Hematopoietic multipotent progenitor cell treated with erythropoietin and hydrocortisone succinate and interleukin-3 and kit ligand, for 17 days (in vitro differentiated cells): ENCODE measurements at regions not wholly inside any gene's neighbourhood (a gene's known extent, or its start where the extent isn't known, plus 50 kb on each side); places are given as distances from the start of the nearest gene placed in this dataset.

Experiments used
- DNase-seq: peaks from one replicate; pipeline ENCODE4 v3.0.0-alpha.2; 2015; ENCODE audit warnings: low spot score

DNA sequence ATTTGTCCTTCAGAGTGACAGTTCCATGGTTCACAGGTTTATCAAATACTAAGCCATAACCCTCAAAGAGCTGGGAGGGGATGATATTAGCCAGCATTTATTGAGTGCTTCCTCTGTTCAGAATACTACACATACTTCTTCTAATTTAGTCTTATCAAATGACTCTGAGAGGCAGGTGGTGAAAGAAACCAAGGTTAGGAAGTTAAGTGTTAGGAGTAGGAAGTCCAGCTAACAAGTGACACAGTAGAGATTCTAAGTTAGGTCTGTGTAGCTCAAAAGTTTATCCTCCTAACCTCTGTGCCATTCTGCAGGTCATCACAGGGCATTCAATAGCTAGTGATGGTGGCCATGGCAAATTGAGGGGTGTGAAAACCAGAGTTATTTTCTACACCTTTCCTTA is 198.3 kb upstream of the MID1 start:
- no peak for DNase-seq

DNA sequence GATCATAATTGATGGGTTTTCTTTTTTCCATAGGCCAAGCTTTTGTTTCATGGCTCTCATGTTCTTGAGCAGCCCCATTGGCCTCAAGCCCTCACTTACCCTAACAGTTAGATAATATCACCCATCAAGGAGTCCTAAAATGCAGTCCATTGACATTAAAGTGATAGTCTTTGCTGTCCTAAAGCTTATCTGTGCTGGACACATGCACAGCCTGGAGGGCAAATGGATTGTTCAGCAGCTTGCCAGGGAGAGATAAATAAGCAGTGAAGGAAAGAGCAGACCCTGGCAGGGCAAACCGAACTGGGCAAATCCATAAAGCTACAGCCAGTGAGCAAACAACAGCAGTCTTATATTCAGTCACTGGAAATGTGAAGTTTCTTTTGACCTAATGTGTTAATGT is 199.6 kb upstream of the MID1 start:
- no peak for DNase-seq

GRCh38 chrX:10821293-10821692 is 200.9 kb upstream of the MID1 start:
- no peak for DNase-seq

GRCh38 chrX:10828036-10828435 is 207.7 kb upstream of the MID1 start:
- no peak for DNase-seq

DNA sequence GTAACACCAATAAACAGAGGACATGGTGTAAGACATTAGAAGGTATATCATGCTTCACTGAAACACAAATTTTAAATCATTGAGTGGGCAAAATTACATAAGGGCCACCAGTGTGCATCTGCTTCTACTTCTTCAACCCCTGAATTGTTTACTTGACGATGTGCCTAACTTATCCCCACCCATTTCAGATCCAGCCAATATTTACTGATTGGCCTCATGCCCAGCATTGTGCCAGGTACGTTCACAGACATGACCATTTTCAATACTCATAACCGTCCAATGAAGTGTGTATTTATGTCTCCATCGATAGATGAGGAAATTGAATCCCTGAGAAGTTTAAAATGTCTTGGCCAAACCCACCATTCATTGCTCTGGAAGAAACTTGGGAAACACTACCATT is 208.3 kb upstream of the MID1 start:
- DNase-seq: no peak

DNA sequence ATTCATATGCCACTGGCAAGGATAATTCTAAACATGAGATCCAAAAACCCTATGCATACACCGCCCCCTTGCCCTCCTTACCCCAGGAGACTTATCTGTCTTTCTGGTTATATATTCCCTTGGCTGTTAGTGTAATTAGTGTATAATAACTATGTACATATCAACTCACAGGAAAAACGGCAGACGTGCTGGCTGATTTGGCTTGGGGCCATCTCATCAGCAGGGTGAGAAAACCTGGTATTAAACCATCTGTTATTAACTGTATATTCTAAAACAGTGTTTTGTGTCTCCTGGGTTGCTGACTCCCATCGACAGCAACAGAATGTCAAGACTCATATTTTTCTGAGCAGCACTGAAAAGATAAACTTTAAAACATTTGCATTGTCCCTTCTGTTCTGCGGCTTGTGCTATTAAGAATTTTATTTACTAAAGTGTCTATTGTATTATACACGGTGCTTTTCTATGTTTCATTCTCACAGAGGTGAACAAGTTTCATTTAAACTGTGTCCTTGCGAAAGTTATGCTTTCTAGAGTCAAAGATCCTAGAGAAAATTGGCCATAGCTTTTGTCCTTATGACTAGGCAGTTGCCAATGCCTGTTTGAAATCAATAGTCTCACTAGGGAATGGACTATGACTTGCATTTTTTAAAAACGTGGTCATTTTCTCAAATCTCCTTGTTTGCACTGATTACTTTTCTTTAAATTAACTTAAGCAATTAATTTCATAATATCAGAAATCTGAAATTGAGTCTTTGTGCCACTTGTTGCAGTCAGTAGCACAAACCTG is 211.5 kb upstream of the MID1 start:
- DNase-seq: no peak

DNA sequence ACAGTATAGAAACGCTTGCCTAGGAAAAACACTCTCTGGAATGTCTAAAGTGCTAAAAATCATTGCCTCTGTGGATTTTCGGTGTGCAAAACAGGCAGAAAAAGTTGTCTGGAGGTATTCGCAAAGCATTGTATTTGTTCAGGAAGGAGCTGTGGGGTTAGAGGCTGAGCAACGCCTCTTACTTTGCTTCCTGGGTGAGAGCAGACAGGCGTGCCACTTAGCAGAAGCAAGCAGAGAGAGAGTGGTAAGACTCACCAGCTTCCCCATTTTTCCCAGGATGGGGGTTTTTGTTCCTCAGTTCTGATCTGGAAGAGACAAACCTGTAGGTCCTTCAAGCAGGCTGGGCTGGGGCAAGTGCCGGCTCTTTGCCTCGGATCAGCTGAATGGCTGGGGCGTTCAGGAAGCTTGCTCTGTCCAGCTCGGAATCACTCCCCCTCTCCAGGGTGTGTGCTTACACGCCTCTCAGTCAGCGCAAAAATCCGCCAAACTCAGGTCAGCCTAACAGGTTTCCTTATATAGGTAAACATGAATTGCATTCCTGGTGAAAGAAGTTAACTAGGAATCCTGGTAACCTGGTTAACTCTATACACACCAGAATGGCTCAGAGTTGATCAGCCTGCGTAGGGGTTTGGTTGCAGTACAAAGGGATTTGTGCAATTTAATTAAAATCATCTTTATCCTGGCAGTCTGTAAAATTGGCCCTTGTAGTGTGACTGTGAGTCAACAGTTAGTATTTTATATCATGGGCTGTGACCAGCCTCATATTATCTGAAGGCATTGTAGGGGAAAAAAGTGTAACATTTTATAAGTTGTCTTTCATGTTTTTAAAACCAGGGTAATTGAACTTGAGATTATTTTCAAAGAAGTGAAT is 213.1 kb upstream of the MID1 start:
- no peak for DNase-seq

DNA sequence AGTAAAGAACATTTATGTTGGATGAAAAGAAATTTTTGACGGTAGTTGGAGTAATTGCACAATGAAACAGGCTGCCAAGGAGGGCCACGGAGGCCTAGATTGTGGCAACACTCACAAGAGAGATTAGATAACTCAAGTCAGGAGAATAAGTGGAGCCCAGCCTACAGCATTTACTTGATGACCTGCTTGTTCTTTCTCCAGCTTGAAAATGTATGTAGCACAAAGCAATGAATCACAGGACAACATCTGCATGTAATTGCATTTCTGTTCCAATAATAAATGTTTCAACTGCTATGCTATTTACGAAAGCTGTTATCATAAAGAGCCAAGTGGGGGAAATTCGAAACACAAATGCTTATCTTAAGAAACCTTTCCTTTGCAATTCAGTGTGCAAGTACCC is 221.2 kb upstream of the MID1 start:
- DNase-seq: no peak

DNA sequence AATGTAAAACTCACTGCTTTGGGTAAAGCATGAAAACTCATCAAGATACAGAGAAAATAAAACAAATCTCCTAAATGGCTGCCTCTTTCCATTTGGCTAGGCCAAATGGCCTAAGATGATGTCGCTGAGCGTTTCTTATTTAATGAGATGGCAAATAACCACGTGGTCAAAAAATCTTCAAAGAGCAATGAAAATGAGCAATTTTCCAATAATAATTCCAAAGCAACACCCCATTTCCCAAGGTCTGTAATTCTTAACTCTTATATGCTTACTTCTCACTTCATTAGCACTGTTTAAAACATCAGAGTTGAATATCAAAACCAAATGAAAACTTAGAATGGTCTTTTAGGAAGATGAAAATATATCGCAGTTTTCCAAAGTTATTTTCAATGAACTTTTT is 222.3 kb upstream of the MID1 start:
- no peak for DNase-seq

DNA sequence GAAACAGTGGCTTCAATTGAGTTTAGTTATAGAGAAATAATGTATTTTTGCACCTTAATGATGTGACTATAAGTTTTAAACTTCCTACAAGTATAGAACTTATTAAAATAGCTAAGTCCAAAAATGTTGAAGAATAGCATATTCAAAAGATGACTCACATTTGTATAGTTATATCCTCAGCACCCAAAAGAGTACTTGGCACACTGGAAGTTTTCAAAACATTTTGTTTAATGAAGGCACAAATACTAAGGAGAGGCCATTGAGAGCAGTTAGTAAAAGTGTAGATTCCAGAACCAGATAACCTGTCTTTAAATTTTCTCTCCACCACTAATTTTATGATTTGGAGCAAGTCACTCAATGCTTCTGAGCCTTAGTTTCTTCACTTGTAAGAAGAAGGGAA is 226.9 kb upstream of the MID1 start:
- DNase-seq: no peak

GRCh38 chrX:10851809-10852208 is 231.4 kb upstream of the MID1 start:
- DNase-seq: no peak

DNA sequence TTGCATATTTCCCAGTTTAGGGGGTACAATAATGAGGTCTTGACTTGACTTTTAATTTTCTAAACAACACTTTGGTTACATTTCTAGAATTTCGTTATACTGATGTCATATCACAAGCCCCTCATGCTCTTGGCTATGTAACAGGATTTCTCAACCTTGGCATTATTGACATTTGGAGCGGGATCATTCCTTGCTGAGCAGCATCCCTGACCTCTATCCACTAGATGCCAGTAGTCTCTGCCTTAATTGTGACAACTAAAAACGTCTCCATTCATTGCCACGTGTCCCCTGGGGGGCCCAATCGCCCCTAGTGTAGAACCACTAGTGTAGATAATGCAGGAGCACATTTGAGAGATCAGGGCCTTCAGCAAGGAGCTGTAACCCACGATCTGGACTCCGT is 234.2 kb upstream of the MID1 start:
- DNase-seq: no peak

- no peak for DNase-seq
These were observed 235.5 kb upstream of the MID1 start for GRCh38 chrX:10855845-10856244.

DNA sequence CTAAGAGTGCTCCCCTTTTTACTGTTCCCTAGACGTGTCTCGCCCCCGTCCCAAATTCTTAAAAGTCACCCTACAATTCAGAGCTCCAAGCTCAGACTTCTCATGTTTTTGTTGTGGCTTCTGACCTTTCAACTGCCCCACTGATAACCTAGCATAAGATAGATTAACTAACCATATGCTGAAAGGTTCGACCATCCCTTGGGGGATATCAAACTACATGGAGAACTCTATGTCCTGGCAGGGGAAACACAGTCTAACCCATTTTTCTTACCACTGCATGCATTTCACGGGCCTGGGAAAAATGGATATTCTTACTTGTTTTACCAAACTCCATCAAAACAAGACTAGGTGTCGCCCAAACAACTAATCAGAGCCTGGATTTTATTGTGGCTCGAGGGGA is 236.4 kb upstream of the MID1 start:
- DNase-seq: no peak

- DNase-seq: no peak
These were observed 239.0 kb upstream of the MID1 start for GRCh38 chrX:10859353-10859752.

DNA sequence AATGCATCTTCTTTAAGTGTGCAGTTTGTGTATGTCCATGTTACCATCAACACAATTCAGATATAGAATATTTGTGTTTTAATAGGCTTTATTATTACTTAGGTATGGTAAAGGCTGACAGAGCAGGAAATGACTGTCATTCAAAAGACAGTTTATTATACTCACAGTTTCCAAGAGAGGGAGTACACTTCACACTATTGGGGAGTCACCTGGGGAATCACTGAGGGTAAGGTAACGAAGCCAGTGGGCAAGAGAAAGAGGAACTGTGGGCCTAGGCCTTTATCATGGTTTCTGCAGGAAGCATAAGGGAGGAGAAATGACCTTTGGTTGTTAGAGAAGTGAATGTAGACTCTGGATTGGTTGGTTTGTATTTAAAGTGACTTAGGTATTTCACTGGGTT is 235.1 kb upstream of the HCCS start:
- DNase-seq: no peak

DNA sequence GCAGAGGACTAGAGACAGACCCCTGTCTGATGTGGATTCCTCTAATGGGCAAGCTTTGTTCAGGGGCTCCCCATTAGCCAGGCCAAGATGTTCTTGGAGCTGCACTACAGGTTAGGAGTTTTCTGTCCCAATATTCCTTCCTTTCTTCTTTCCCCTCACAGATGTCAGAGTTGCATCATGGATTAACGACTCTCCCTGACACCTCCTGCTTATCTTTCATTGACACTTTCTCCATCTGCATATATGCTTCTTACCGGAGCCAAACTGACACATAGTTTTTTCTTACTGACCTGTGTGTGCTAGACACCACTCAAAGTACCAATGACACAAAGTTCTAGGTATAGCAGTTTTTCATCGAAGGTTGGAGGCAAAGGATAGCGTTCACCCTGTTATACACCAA is 228.6 kb upstream of the HCCS start:
- no peak for DNase-seq

GRCh38 chrX:10884246-10884645 is 226.9 kb upstream of the HCCS start:
- DNase-seq: no peak

- DNase-seq: no peak
These were observed 218.4 kb upstream of the HCCS start for GRCh38 chrX:10892621-10893225.

DNA sequence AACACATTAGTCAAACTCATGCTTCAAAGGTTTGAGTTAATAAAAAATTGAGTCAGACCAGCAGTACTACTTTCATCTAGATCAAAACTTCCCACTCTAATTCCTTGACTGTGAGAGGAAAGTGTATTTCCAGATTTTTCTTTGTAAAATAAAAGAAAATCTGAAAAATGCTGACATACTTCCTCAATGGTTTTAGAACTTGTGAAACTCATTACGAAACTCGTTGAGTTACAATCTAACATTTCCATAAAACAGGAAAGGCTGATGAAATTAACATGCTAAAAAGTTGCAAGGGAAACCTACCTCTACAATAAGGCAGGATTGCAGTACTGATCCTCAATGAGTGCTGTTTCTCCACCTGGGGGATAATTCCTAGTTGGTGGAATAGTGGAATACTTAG is 217.8 kb upstream of the HCCS start:
- DNase-seq: no peak

- DNase-seq: no peak
These were observed 217.2 kb upstream of the HCCS start for GRCh38 chrX:10893976-10894375.

DNA sequence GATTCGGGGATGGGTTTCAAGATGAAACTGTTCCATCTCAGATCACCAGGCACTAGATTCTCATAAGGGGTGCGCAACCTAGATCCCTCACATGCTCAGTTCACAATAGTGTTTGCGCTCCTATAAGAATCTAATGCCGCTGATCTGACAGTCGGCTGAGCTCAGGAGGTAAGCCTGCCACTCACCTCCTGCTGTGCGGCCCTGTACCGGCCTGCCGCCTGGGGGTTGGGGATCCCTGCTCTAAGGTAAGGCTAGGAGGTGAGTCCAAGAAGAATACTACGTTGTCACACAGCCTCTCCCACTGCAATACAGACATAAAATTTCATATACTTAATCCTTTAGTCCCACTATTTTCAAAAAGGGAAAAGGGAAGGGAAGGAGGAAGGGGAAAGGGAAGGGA is 213.4 kb upstream of the HCCS start:
- no peak for DNase-seq
